Fibroblast of lung (primary cell): ENCODE measurements at regions not wholly inside any gene's neighbourhood (a gene's known extent, or its start where the extent isn't known, plus 50 kb on each side); places are given as distances from the start of the nearest gene placed in this dataset.

ENCODE experiments used
- DNase-seq, 2 donors: peaks; one replicate each; pipeline versions ENCODE4 v3.0.0 to v3.0.0-alpha.2; 2010; ENCODE audit warnings: low read depth in 2 of 2
- H2AFZ ChIP-seq: 2 replicates; pipeline ENCODE4 v1.5.1; 2012; ENCODE audit warnings: low read length, control low read depth, inconsistent platforms
- H3K27ac ChIP-seq: 2 replicates; pipeline ENCODE4 v1.5.1; 2011; ENCODE audit warnings: low read length, control low read depth; ENCODE audit not compliant: insufficient read depth
- H3K27me3 ChIP-seq: 2 replicates; pipeline ENCODE4 v1.5.1; 2011; ENCODE audit warnings: mild to moderate bottlenecking, low read length; ENCODE audit not compliant: control insufficient read depth, insufficient read depth
- H3K36me3 ChIP-seq: 2 replicates; pipeline ENCODE4 v1.5.1; 2011; ENCODE audit warnings: low read length; ENCODE audit not compliant: control insufficient read depth, insufficient read depth
- H3K4me1 ChIP-seq: 2 replicates; pipeline ENCODE4 v1.5.1; 2011; ENCODE audit warnings: low read length; ENCODE audit not compliant: control insufficient read depth, insufficient read depth; ENCODE audit errors: extremely low read depth
- H3K4me2 ChIP-seq: 2 replicates; pipeline ENCODE4 v1.5.1; 2011; ENCODE audit warnings: low read length, control low read depth; ENCODE audit not compliant: insufficient read depth; ENCODE audit errors: extremely low read depth
- H3K4me3 ChIP-seq, 4 experiments: fragments of 200-600 bp in 1 of 4; sonication (generic) in 1 of 4; replicated peaks in 1 of 4; 2 replicates each; pipeline ENCODE4 v1.5.1; 2011 to 2016; ENCODE audit warnings: low read length in 4 of 4, low read depth in 3 of 4, mild to moderate bottlenecking in 3 of 4, control low read depth in 2 of 4, inconsistent platforms in 1 of 4, mixed read lengths in 1 of 4; ENCODE audit not compliant: insufficient read depth in 1 of 4; ENCODE audit errors: control extremely low read depth in 1 of 4
- H3K79me2 ChIP-seq: 2 replicates; pipeline ENCODE4 v1.5.1; 2012; ENCODE audit warnings: mild to moderate bottlenecking, low read length, inconsistent platforms; ENCODE audit not compliant: control insufficient read depth, insufficient read depth
- H3K9ac ChIP-seq: 2 replicates; pipeline ENCODE4 v1.5.1; 2011; ENCODE audit warnings: mild to moderate bottlenecking, low read length, control low read depth; ENCODE audit not compliant: insufficient read depth
- H3K9me3 ChIP-seq: 2 replicates; pipeline ENCODE4 v1.5.1; 2012; ENCODE audit warnings: low read depth, low read length; ENCODE audit not compliant: control insufficient read depth, insufficient read depth
- H4K20me1 ChIP-seq: 2 replicates; pipeline ENCODE4 v1.5.1; 2011; ENCODE audit warnings: low read length; ENCODE audit not compliant: control insufficient read depth, insufficient read depth; ENCODE audit errors: extremely low read depth
- CTCF ChIP-seq, 2 donors: IDR thresholded peaks in 1 of 2; conservative IDR thresholded peaks in 1 of 2; 1 replicate in 1 of 2; 2 replicates in 1 of 2; pipeline ENCODE4 v1.5.1; 2011 to 2012; ENCODE audit warnings: low read length in 2 of 2, control low read depth in 1 of 2, inconsistent platforms in 1 of 2, low read depth in 1 of 2, mild to moderate bottlenecking in 1 of 2
- EZH2 ChIP-seq: IDR thresholded peaks from 2 replicates; pipeline ENCODE4 v1.5.1; 2012; ENCODE audit warnings: low read length, control low read depth, mild to moderate bottlenecking; ENCODE audit errors: missing control alignments

GRCh38 chr22:27122574-27122973 lies 465.2 kb downstream of the MIAT start:
- no peak overlapping the region for H3K9ac ChIP-seq

GRCh38 chr22:27123880-27124279 lies 466.5 kb downstream of the MIAT start:
- Histone ChIP-seq H3K36me3 (no peaks in the 10 kb centered on the region), H3K9me3 (no peaks in the 10 kb centered on the region), H3K79me2 (no peaks in the 10 kb centered on the region), H3K4me3 (no peak overlapping the region), H3K27ac (no peak overlapping the region), H3K27me3 (no peaks in the 10 kb centered on the region), H3K9ac (no peak overlapping the region), H3K4me1 (no peaks in the 10 kb centered on the region), H2AFZ (no peak overlapping the region), H3K4me2 (peak overlapping the region; percentile 26), H4K20me1 (no peaks in the 10 kb centered on the region)
- TF ChIP-seq EZH2: no peak
- no peak for TF ChIP-seq CTCF (conservative IDR thresholded peaks at IDR 0.05 in 1 of 2, IDR thresholded peaks at IDR 0.05 in 1 of 2; ENCODE audit: low read depth in 1 of 2, low read length in 2 of 2)
- DNase-seq: no peak

More at GRCh38 chr22:27122574-27122973, 465.2 kb downstream of the MIAT start:
- no peak for TF ChIP-seq CTCF (conservative IDR thresholded peaks at IDR 0.05 in 1 of 2, IDR thresholded peaks at IDR 0.05 in 1 of 2; ENCODE audit: low read depth in 1 of 2, low read length in 2 of 2)
- TF ChIP-seq EZH2: no peak
- H3K4me2 ChIP-seq: no peak overlapping the region
- no peak for DNase-seq
- H2AFZ ChIP-seq: no peak overlapping the region
- no peaks in the 10 kb centered on the region for H3K4me1 ChIP-seq
- H3K27me3 ChIP-seq: no peaks in the 10 kb centered on the region
- no peaks in the 10 kb centered on the region for H3K9me3 ChIP-seq
- H3K79me2 ChIP-seq: no peaks in the 10 kb centered on the region
- H3K36me3 ChIP-seq: no peaks in the 10 kb centered on the region
- no peak overlapping the region for H3K4me3 ChIP-seq
- H4K20me1 ChIP-seq: no peaks in the 10 kb centered on the region
- no peak overlapping the region for H3K27ac ChIP-seq

GRCh38 chr22:27124351-27124966 lies 467.1 kb downstream of the MIAT start:
- Histone ChIP-seq H3K27me3 (no peaks in the 10 kb centered on the region), H2AFZ (no peak overlapping the region), H3K9me3 (no peaks in the 10 kb centered on the region), H3K4me3 (no peak overlapping the region), H3K27ac (no peak overlapping the region), H3K79me2 (no peaks in the 10 kb centered on the region), H3K36me3 (no peaks in the 10 kb centered on the region), H3K4me1 (no peaks in the 10 kb centered on the region), H4K20me1 (no peaks in the 10 kb centered on the region), H3K9ac (no peak overlapping the region), H3K4me2 (peak overlapping the region; percentile 26)
- peak in 1 of 2 donors; percentile 48 for DNase-seq
- TF ChIP-seq CTCF (conservative IDR thresholded peaks at IDR 0.05 in 1 of 2, IDR thresholded peaks at IDR 0.05 in 1 of 2; ENCODE audit: low read depth in 1 of 2, low read length in 2 of 2) (no peak), EZH2 (no peak)
